Keratinocyte (primary cell): ENCODE measurements at regions not wholly inside any gene's neighbourhood (a gene's known extent, or its start where the extent isn't known, plus 50 kb on each side); places are given as distances from the start of the nearest gene placed in this dataset.

Experiments used
- DNase-seq: peaks from one replicate; pipeline ENCODE4 v3.0.0-alpha.2; 2011; ENCODE audit warnings: low read depth, missing footprints, low spot score
- FAIRE-seq: peaks from 2 replicates; lab custom pipeline; 2011; peaks lifted over from hg19 to GRCh38; lab: Jason Lieb, UNC
- H2AFZ ChIP-seq: 2 replicates; pipeline ENCODE4 v1.6.0; 2012; ENCODE audit warnings: low read length, control low read depth, inconsistent platforms; ENCODE audit not compliant: control insufficient read depth
- H3K27ac ChIP-seq: 2 replicates; pipeline ENCODE4 v1.5.1; 2011; ENCODE audit warnings: low read length; ENCODE audit not compliant: control insufficient read depth, insufficient read depth
- H3K27me3 ChIP-seq: 3 replicates; pipeline ENCODE4 v1.6.0; 2011; ENCODE audit warnings: low read length; ENCODE audit not compliant: control insufficient read depth, insufficient read depth; ENCODE audit errors: extremely low read depth
- H3K36me3 ChIP-seq, 2 experiments: 2 replicates in 1 of 2; 3 replicates in 1 of 2; pipeline ENCODE4 v1.5.1; 2011; ENCODE audit warnings: low read length in 2 of 2, mild to moderate bottlenecking in 1 of 2; ENCODE audit not compliant: control insufficient read depth in 2 of 2, insufficient read depth in 2 of 2; ENCODE audit errors: extremely low read depth in 1 of 2
- H3K4me1 ChIP-seq: 3 replicates; pipeline ENCODE4 v1.5.1; 2011; ENCODE audit warnings: low read length; ENCODE audit not compliant: control insufficient read depth, insufficient read depth; ENCODE audit errors: extremely low read depth
- H3K4me2 ChIP-seq: 3 replicates; pipeline ENCODE4 v1.6.0; 2011; ENCODE audit warnings: low read depth, low read length; ENCODE audit not compliant: control insufficient read depth, insufficient read depth; ENCODE audit errors: extremely low read depth
- H3K4me3 ChIP-seq, 3 experiments: fragments of 200-600 bp in 1 of 3; sonication (generic) in 1 of 3; 2 replicates in 2 of 3; 3 replicates in 1 of 3; pipeline ENCODE4 v1.5.1; 2011 to 2016; ENCODE audit warnings: low read length in 3 of 3, mild to moderate bottlenecking in 3 of 3, control low read depth in 2 of 3, inconsistent platforms in 1 of 3, low read depth in 1 of 3, mixed read lengths in 1 of 3, mixed run types in 1 of 3, moderate library complexity in 1 of 3; ENCODE audit not compliant: control insufficient read depth in 2 of 3, insufficient read depth in 2 of 3; ENCODE audit errors: extremely low read depth in 1 of 3
- H3K79me2 ChIP-seq: 2 replicates; pipeline ENCODE4 v1.6.0; 2012; ENCODE audit warnings: low read length; ENCODE audit not compliant: control insufficient read depth, insufficient read depth
- H3K9ac ChIP-seq: 3 replicates; pipeline ENCODE4 v1.6.0; 2011; ENCODE audit warnings: low read length; ENCODE audit not compliant: control insufficient read depth, insufficient read depth; ENCODE audit errors: extremely low read depth
- H3K9me1 ChIP-seq: 3 replicates; pipeline ENCODE4 v1.6.0; 2011; ENCODE audit warnings: low read length; ENCODE audit not compliant: control insufficient read depth, insufficient read depth; ENCODE audit errors: extremely low read depth
- H3K9me3 ChIP-seq: 2 replicates; pipeline ENCODE4 v1.5.1; 2012; ENCODE audit warnings: low read depth, low read length; ENCODE audit not compliant: control insufficient read depth
- H4K20me1 ChIP-seq: 3 replicates; pipeline ENCODE4 v1.6.0; 2011; ENCODE audit warnings: low read length; ENCODE audit not compliant: control insufficient read depth, insufficient read depth; ENCODE audit errors: extremely low read depth
- CTCF ChIP-seq, 3 experiments: IDR thresholded peaks in 1 of 3; conservative IDR thresholded peaks in 1 of 3; optimal IDR thresholded peaks in 1 of 3; 2 replicates in 2 of 3; 3 replicates in 1 of 3; pipeline versions ENCODE3 to v1.5.1; 2011; ENCODE audit warnings: low read length in 3 of 3, mild to moderate bottlenecking in 3 of 3, moderate library complexity in 2 of 3, control low read depth in 1 of 3, inconsistent platforms in 1 of 3; ENCODE audit not compliant: insufficient read depth in 2 of 3; ENCODE audit errors: extremely low read depth in 1 of 3
- dilution Hi-C: fragments of 300-500 bp; cut with MboI; formaldehyde crosslinking; loops from one replicate; pipeline ENCODE4 v1.7.0; 2020; ENCODE audit warnings: low sequenced_read_pairs; ENCODE audit not compliant: extremely low pct_ligation_motif_present

- H3K9me1 ChIP-seq = no peaks in the 10 kb centered on the region
- no peaks in the 10 kb centered on the region for H3K9me3 ChIP-seq
- H3K4me3 ChIP-seq = no peak overlapping the region
- no peaks in the 10 kb centered on the region for H4K20me1 ChIP-seq
- no peak for FAIRE-seq
- no peaks in the 10 kb centered on the region for H3K79me2 ChIP-seq
- dilution Hi-C loops = no loop called here
- TF ChIP-seq CTCF (optimal IDR thresholded peaks at IDR 0.05 in 1 of 3, IDR thresholded peaks at IDR 0.05 in 1 of 3, conservative IDR thresholded peaks at IDR 0.05 in 1 of 3; ENCODE audit: extremely low read depth in 1 of 3, insufficient read depth in 2 of 3, low read length in 3 of 3) = no peak
- H3K36me3 ChIP-seq = no peaks in the 10 kb centered on the region
- DNase-seq = no peak
- no peak overlapping the region for H3K9ac ChIP-seq
- H3K27me3 ChIP-seq = no peaks in the 10 kb centered on the region
- H3K4me2 ChIP-seq = no peak overlapping the region
- no peaks in the 10 kb centered on the region for H3K4me1 ChIP-seq
- no peak overlapping the region for H3K27ac ChIP-seq
- H2AFZ ChIP-seq = no peak overlapping the region
These were observed 325.2 kb upstream of the SLITRK1 start for GRCh38 chr13:84207509-84207908.

- no peak for TF ChIP-seq CTCF (optimal IDR thresholded peaks at IDR 0.05 in 1 of 3, IDR thresholded peaks at IDR 0.05 in 1 of 3, conservative IDR thresholded peaks at IDR 0.05 in 1 of 3; ENCODE audit: extremely low read depth in 1 of 3, insufficient read depth in 2 of 3, low read length in 3 of 3)
These were observed 318.7 kb upstream of the SLITRK1 start for GRCh38 chr13:84200971-84201370.

More at GRCh38 chr13:84200971-84201370, 318.7 kb upstream of the SLITRK1 start:
- Histone ChIP-seq H3K79me2 (no peaks in the 10 kb centered on the region), H3K4me1 (no peaks in the 10 kb centered on the region), H3K4me3 (no peak overlapping the region), H3K27me3 (no peaks in the 10 kb centered on the region), H2AFZ (no peak overlapping the region), H4K20me1 (no peaks in the 10 kb centered on the region), H3K9me3 (no peaks in the 10 kb centered on the region), H3K9me1 (no peaks in the 10 kb centered on the region), H3K4me2 (no peak overlapping the region), H3K36me3 (no peaks in the 10 kb centered on the region), H3K9ac (no peak overlapping the region), H3K27ac (no peak overlapping the region)
- FAIRE-seq = no peak
- dilution Hi-C loops = no loop called here
- no peak for DNase-seq
